ENCODE measurements at regions not wholly inside any gene's neighbourhood (a gene's known extent, or its start where the extent isn't known, plus 50 kb on each side); places are given as distances from the start of the nearest gene placed in this dataset.

DNA sequence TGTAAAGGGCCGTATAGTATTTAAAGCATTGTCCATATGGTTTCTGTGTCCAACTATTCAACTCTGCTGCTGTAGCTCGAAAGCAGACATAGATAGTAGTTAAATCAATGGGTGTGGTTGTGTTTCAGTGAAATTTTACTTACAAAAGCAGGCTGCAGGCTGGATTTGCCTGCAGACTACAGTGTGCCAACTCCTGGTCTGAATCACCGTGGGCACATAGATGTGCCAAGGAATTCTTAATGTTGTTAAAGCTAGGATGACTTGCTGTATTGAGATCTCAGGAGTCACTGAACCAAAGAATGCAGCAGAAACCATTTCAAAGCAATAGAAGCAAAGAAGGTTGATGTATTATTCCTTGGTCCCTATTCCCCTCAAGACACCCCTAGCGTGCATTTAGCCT, 379.0 kb downstream of the STIM2 start:
- Mint-ChIP-seq H3K4me3 (no peak overlapping the region), H3K9me3 (no peaks in the 10 kb centered on the region), H3K27me3 (no peaks in the 10 kb centered on the region), H3K36me3 (no peaks in the 10 kb centered on the region), H3K4me1 (no peaks in the 10 kb centered on the region), H3K27ac (no peak overlapping the region)
- no peak for DNase-seq

DNA sequence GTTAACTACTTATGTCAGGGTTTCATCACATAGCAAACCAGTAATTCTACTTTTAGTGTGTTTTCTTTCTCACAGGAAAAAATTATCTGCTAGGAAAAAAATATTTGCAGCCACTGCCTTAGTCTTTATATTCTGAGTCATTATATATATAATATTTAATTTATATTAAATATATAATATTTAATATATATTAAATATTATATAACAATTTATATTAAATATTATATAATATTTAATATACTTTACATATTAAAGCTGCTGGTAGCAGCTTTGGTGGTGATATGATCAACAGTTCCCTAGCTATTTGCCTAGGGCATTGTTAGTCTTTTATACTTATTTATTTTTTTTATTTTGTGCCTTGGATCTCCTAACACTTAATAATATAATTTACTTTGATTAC, 381.6 kb downstream of the STIM2 start:
- Mint-ChIP-seq H3K36me3 (no peaks in the 10 kb centered on the region), H3K9me3 (no peaks in the 10 kb centered on the region), H3K27ac (no peak overlapping the region), H3K27me3 (no peaks in the 10 kb centered on the region), H3K4me3 (no peak overlapping the region), H3K4me1 (no peaks in the 10 kb centered on the region)
- DNase-seq = no peak

DNA sequence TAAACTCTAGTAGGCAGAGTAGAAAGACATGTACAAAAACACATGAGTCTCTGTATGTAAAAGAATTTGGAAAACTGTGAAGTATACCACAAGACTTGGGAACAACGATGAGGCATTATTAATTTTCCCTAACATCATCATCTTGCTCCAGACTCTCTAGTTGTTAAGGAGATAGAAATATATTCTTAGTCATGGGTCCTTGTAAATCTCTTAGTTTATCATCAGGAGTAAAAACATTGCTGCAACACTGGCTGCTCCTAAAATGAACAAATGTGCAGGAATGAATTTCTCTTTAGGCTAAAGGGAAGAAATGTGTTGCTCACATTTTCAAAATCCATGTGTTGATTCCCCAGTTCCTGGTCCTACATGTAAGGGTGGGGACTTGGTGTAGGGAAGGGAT, 384.6 kb downstream of the STIM2 start:
- Mint-ChIP-seq H3K27ac (no peak overlapping the region), H3K36me3 (no peaks in the 10 kb centered on the region), H3K4me3 (no peak overlapping the region), H3K4me1 (no peaks in the 10 kb centered on the region), H3K27me3 (no peaks in the 10 kb centered on the region), H3K9me3 (no peaks in the 10 kb centered on the region)
- no peak for DNase-seq

DNA sequence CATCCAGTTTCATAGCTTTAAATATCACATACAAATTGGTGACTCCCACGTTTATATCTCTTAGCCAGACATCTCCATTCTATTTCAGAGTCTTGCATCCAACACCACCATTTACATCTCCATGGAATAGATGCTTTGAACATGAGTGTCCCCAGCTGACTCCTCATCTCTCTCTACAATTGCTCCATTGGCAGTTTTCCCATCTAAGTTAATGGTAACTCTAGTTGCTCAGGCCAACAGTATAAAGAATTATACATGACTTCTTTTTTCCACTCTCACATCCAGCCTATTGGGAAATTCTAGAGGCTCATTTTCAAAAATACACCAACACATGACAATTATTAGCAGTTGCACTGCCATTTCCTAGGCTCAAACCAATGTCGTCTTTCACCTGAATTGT, 388.2 kb downstream of the STIM2 start:
- no peak for DNase-seq
- no peak overlapping the region for H3K27ac Mint-ChIP-seq
- H3K4me1 Mint-ChIP-seq = no peaks in the 10 kb centered on the region
- no peaks in the 10 kb centered on the region for H3K27me3 Mint-ChIP-seq
- no peaks in the 10 kb centered on the region for H3K36me3 Mint-ChIP-seq
- no peaks in the 10 kb centered on the region for H3K9me3 Mint-ChIP-seq
- H3K4me3 Mint-ChIP-seq = no peak overlapping the region

DNA sequence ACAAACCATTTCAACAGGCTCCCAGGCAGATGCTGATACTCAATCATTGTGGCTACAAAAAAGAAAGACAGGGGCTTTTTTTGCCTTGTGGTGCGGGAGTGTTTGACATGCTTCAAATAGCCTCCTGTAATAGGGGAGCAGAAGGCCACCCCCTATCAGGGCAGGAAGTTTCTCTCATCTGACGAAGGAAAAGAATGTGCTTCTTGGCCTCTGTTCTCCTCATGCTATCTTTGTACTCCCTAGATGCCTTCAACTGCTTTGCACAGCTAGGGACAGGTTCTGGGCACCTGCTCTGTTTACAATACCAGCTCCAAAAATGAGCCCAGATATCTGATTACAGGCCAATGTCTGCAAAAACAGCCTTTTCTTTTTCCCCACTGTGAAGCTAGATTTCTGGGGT, 391.1 kb downstream of the STIM2 start:
- Mint-ChIP-seq H3K4me1 (no peaks in the 10 kb centered on the region), H3K36me3 (no peaks in the 10 kb centered on the region), H3K27me3 (no peaks in the 10 kb centered on the region), H3K9me3 (no peaks in the 10 kb centered on the region), H3K27ac (no peak overlapping the region), H3K4me3 (no peak overlapping the region)
- DNase-seq = no peak

DNA sequence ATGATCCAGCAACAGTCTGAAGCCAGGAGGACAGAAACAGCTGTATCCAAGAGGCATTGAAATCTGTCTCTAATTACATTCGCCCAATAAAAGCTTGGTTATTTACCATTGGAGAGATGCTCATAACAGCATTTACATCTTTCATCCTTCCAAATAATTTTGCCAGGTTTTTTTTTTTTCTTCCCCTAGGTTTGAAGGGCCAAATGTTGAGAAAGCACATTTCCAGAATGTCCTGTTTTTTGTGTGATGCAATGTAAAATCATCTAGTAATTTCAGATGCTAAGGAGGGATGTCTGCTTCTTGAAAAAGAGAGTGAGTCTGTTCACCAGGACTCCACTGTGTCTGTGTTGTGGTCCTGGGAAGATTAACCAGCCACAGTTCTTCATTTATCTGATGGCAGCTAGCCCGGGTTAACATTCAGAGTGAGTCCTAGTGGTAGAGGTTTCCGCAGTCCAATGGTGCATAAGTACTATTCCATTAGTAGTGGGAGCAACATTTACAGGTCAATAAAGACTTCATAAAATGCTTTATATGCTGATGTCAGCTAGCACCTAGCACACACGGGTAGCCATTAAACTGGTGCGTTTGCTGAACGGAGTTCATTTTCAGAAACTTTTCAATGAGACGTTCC, 406.8 kb downstream of the STIM2 start:
- Mint-ChIP-seq H3K27ac (no peak overlapping the region), H3K36me3 (no peaks in the 10 kb centered on the region), H3K27me3 (no peaks in the 10 kb centered on the region), H3K4me1 (no peaks in the 10 kb centered on the region), H3K4me3 (no peak overlapping the region), H3K9me3 (no peaks in the 10 kb centered on the region)
- DNase-seq = no peak

DNA sequence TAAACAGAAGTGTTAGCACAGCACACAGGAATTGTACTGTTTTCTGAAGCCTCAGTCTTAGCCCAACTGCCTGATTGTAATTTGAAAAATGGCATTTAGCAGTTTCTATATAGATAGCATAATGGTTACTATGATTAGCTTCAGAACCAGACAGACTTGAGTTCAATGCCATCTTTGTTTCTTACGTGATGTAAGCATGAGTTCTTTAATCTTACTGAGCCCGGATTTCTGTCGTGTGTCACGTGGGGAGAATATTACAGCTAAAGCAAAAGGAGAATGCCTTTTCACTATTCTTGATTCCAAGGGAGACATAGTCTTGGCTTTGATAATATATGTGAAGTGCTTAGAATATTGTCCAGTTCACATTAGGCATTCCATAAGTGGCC, 407.3 kb downstream of the STIM2 start:
- H3K4me3 Mint-ChIP-seq = no peak overlapping the region
- no peaks in the 10 kb centered on the region for H3K9me3 Mint-ChIP-seq
- no peaks in the 10 kb centered on the region for H3K27me3 Mint-ChIP-seq
- H3K27ac Mint-ChIP-seq = no peak overlapping the region
- H3K4me1 Mint-ChIP-seq = no peaks in the 10 kb centered on the region
- H3K36me3 Mint-ChIP-seq = no peaks in the 10 kb centered on the region
- no peak for DNase-seq

DNA sequence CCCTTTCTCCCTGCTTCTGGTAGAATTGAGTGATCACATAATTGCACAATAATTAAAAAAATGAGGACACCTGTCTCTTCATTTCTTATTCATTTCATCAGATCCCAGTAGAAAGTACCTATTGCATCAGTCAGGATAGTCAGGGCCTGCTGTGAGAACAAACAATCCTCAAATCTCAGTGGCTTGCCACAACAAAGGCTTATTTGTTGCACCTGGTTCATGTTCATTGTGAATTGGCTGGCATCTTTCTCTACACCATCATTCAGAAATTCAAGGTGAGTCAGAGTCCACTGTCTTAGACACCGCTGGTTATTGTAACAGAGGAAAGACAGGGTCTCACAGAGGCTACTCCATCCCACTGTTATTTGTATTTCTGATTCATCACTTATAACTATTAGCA, 409.8 kb downstream of the STIM2 start:
- Mint-ChIP-seq H3K27me3 (peaks cover 4% of the 10 kb centered on the region), H3K4me3 (no peak overlapping the region), H3K4me1 (no peaks in the 10 kb centered on the region), H3K36me3 (no peaks in the 10 kb centered on the region), H3K27ac (no peak overlapping the region), H3K9me3 (no peaks in the 10 kb centered on the region)
- DNase-seq = no peak

DNA sequence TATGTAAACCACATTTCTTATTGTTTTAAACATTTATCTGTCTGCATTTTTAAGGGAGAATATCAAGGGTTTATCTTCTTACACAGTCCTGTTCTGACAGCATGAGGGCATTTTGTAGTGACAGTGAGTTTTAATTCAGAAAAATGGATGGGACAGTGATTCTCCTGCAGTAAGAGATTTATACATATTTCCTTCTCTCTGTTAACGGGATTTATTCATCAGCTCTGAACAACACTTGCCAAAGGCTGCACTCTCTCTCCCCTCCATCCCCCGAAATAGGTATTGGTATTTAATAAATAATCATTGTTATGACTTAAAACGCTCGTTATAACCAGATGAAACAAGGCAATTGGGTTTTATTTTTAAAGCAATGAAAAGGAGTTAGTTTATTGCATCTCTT, 410.9 kb downstream of the STIM2 start:
- Mint-ChIP-seq H3K9me3 (no peaks in the 10 kb centered on the region), H3K36me3 (no peaks in the 10 kb centered on the region), H3K27me3 (peaks cover 4% of the 10 kb centered on the region), H3K4me1 (no peaks in the 10 kb centered on the region), H3K27ac (no peak overlapping the region), H3K4me3 (no peak overlapping the region)
- DNase-seq = no peak

DNA sequence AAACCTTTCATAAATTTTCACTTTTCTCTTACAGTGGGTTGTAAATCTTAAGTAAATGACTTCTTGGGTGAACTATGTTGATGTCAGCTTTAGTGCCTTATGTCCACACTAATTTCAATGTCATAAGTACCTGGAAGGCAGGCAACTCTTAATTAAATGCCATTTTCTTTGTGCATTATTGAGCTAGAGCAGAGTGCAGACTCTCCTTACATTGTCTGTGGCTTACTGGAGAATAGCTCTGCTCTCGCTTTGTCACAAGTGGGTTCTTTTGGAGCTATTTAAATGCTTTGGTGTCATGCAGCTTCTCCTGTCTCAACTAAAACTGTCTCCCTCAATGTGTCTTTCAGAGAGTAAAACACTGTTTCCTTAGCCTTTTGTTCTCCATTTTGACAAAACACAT, 411.6 kb downstream of the STIM2 start:
- no peak overlapping the region for H3K27ac Mint-ChIP-seq
- no peak for DNase-seq
- no peak overlapping the region for H3K4me3 Mint-ChIP-seq
- H3K27me3 Mint-ChIP-seq = peaks cover 4% of the 10 kb centered on the region
- H3K4me1 Mint-ChIP-seq = no peaks in the 10 kb centered on the region
- H3K9me3 Mint-ChIP-seq = no peaks in the 10 kb centered on the region
- H3K36me3 Mint-ChIP-seq = no peaks in the 10 kb centered on the region

DNA sequence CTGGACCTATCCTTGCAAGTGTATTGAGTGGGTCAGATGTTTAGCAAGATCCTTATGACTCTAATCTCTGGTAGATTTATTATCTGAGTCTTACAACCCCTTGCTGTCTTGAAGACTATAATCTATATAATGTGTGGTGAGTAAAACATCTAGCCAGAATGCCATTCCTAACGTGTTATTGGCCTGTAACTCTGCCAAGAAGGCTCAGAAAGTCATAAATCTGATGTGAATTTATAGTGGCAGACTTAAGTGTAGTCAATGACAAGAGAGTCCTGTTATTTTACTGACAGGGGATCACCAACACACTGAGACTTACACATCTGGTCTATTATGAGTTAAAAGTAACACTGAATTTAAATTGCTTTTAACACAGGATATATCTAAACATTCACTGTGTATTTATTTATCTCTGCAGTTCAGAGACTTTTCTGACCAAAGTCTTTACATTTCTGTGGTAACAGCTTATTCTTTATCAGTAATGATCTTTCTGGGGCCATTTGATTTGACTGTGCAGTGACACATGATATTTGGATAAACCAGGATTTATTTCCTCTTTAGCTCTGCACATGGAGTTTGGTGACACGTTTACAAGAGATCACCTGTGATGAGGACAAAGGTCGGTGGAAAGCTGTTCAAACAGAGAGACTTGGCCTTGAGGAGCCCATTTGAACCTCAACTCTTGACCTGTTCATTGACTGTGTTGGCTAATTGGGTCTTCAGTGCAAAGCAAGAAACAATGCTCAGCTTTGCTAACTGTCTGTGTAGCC, 415.8 kb downstream of the STIM2 start:
- H3K36me3 Mint-ChIP-seq = no peaks in the 10 kb centered on the region

DNA sequence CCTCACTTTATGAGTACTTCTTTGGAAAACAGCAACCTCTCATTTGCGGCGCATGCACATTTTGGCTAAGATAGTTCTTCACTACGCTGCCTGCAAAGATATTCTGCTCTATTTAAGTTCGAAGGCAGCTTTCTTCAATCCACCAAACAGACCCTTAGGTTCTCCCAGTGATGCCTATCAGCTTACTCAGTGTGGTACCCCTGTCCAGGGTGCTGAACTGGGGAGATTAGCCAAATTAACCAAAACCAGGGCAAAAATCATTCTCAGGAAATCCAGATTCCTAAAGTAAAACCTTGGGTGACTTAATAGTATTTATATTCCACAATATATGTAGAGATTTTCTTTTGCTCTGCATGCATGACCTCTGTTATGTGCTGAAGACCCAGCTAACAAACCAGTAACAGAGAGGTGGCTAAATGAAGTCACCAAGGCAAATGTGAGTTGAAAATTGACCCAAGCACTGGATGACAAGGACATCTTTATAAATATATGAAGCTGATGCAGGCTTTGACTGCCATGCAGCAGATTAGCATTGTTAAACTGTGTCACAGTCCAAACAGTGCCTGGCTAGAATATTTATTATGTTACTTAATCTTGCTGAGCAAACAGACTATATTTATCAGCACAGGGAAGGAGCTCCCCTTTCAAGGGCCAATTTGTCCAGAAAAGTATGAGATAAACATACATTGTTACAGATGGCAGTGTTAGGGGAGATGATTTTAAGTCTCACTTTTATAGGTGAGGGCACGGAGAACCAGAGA, 418.2 kb downstream of the STIM2 start:
- H3K9me3 Mint-ChIP-seq = peaks cover 2% of the 10 kb centered on the region
- H3K36me3 Mint-ChIP-seq = no peaks in the 10 kb centered on the region
- H3K27me3 Mint-ChIP-seq = peaks cover 4% of the 10 kb centered on the region
- H3K4me1 Mint-ChIP-seq = no peaks in the 10 kb centered on the region
- DNase-seq = no peak
- no peak overlapping the region for H3K27ac Mint-ChIP-seq
- no peak overlapping the region for H3K4me3 Mint-ChIP-seq

More for the DNA sequence above, 415.8 kb downstream of the STIM2 start:
- no peak for DNase-seq
- peaks cover 2% of the 10 kb centered on the region for H3K9me3 Mint-ChIP-seq
- H3K4me1 Mint-ChIP-seq = no peaks in the 10 kb centered on the region
- no peak overlapping the region for H3K27ac Mint-ChIP-seq
- peaks cover 4% of the 10 kb centered on the region for H3K27me3 Mint-ChIP-seq
- H3K4me3 Mint-ChIP-seq = no peak overlapping the region

DNA sequence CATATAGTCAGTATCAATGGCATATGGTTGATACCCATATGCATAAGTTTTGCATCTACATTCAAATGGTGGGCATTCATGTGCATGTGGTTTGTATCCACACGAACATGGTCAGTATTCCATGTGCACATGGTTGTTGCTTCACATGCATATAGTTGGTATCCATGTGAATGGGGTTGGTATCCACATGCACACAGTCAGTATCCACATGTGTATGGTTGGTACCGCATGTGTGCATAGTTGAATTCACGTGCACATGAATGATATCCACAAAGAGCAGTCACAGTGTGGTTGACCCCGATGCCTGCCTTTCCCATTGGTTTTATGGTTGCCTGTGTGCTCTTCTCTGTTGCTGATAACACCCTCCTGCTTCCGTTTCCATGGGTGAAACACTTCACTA, 427.9 kb downstream of the STIM2 start:
- no peak overlapping the region for H3K4me3 Mint-ChIP-seq
- no peaks in the 10 kb centered on the region for H3K9me3 Mint-ChIP-seq
- H3K27ac Mint-ChIP-seq = no peak overlapping the region
- DNase-seq = no peak
- H3K4me1 Mint-ChIP-seq = no peaks in the 10 kb centered on the region
- no peaks in the 10 kb centered on the region for H3K36me3 Mint-ChIP-seq
- H3K27me3 Mint-ChIP-seq = no peaks in the 10 kb centered on the region

DNA sequence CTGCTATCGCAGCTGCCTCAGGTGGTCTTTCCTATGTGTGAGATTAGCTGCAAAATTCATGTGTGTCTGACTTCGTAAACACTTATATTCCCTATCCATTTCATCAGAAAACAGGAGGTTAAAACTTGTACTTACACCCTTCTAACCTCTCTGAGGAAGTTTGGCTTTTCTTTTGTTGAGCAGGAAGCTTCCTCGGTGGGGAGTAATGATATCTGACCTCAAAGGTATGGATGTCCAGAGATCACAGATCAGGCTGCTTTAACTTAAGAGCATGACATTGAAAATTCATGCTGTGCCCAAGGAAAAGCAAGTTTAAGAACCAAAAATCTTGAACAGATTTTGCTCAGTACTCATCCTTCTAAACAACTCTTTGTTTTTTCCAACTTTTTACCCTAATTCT, 429.1 kb downstream of the STIM2 start:
- Mint-ChIP-seq H3K27ac (no peak overlapping the region), H3K36me3 (no peaks in the 10 kb centered on the region), H3K4me3 (no peak overlapping the region), H3K27me3 (no peaks in the 10 kb centered on the region), H3K9me3 (no peaks in the 10 kb centered on the region), H3K4me1 (no peaks in the 10 kb centered on the region)
- no peak for DNase-seq

DNA sequence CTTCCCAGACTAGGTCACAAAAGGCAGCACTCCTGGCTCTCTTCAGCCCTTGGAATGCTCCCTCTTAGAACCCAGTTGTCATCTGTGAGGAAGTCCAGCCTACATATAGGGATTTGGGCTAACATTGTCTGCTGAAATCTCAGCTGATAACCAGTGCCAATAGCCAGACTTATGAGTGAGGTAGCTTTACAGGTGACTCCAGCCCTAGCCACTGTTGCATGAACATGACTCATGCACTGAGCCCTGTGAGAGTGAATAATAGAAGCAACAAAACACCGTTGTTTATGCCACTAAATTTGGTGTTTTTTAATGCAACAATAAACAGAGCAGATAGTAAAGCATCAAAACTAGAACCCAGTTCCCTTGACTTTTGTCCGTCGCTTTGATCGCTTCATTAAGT, 433.2 kb downstream of the STIM2 start:
- no peak overlapping the region for H3K27ac Mint-ChIP-seq
- peaks cover under 1% of the 10 kb centered on the region for H3K27me3 Mint-ChIP-seq
- H3K9me3 Mint-ChIP-seq = no peaks in the 10 kb centered on the region
- no peaks in the 10 kb centered on the region for H3K4me1 Mint-ChIP-seq
- H3K36me3 Mint-ChIP-seq = no peaks in the 10 kb centered on the region
- DNase-seq = no peak
- no peak overlapping the region for H3K4me3 Mint-ChIP-seq

DNA sequence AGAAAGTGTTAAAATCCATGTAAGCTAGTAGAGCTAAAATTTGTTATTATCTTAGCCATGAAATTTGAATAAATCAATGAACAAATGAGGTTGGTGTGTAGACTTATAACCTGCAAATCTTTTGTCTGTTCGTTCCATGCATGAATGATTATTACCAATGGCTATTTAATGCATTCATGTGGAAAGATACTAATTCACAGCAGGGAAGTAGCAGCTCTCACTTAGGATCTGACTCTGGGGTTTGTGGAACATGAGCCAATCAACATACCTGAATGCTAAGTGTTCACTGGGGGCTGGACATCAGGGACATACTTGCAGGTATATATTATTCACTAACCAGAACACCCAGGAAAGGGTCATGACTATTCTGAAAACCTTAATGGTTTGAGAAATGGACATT, 444.1 kb downstream of the STIM2 start:
- Mint-ChIP-seq H3K4me1 (no peaks in the 10 kb centered on the region), H3K4me3 (no peak overlapping the region), H3K36me3 (no peaks in the 10 kb centered on the region), H3K27me3 (no peaks in the 10 kb centered on the region), H3K27ac (no peak overlapping the region), H3K9me3 (peaks cover 9% of the 10 kb centered on the region)
- DNase-seq = no peak
